HuH-7 (cell line): ENCODE measurements at regions not wholly inside any gene's neighbourhood (a gene's known extent, or its start where the extent isn't known, plus 50 kb on each side); places are given as distances from the start of the nearest gene placed in this dataset.
"Not testable (repeated sequence)": the region's sequence is repeated elsewhere in the genome, so short reads cannot be mapped to it uniquely, and the experiment has no call there.

ENCODE experiments used
- DNase-seq: peaks from one replicate; pipeline ENCODE4 v3.0.0; 2011; ENCODE audit warnings: low spot score

DNA sequence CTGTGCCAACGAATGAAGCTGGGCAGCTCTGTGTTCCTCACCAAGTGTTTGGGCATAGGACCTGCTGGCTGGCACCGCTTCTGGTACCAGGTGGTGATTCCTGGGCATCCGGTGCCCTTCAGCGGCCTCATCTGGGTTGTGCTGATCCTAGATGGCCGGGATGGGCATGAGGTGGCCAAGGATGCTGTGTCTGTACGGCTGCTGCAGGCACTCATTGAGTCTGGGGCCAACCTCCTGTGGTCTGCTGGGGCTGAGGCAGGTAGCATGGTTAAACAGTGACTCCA, 96.1 kb upstream of the PLEKHM1 start:
- DNase-seq, result not testable (repeated sequence)

GRCh38 chr17:45592433-45592923, 102.0 kb upstream of the PLEKHM1 start:
- peak; percentile 77 for DNase-seq

DNA sequence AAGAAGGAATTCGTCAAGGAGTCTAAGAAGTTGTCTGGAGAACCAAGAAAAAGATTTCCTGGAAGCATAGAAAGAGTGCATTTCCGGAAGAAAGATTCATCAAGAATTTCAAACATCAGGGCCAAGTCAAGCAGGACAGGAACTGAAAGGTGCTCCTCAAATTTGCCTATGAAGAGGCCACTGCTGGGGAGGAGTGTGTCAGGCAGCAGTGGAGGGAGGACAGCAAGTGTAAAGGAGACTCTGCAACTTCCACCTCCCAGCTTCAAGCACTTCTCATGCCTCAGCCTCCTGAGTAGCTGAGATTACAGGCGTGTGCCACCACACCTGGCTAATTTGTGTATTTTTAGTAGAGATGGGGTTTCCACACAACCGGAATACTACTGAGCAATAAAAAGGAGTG, 105.8 kb upstream of the PLEKHM1 start:
- DNase-seq, result not testable (repeated sequence)

DNA sequence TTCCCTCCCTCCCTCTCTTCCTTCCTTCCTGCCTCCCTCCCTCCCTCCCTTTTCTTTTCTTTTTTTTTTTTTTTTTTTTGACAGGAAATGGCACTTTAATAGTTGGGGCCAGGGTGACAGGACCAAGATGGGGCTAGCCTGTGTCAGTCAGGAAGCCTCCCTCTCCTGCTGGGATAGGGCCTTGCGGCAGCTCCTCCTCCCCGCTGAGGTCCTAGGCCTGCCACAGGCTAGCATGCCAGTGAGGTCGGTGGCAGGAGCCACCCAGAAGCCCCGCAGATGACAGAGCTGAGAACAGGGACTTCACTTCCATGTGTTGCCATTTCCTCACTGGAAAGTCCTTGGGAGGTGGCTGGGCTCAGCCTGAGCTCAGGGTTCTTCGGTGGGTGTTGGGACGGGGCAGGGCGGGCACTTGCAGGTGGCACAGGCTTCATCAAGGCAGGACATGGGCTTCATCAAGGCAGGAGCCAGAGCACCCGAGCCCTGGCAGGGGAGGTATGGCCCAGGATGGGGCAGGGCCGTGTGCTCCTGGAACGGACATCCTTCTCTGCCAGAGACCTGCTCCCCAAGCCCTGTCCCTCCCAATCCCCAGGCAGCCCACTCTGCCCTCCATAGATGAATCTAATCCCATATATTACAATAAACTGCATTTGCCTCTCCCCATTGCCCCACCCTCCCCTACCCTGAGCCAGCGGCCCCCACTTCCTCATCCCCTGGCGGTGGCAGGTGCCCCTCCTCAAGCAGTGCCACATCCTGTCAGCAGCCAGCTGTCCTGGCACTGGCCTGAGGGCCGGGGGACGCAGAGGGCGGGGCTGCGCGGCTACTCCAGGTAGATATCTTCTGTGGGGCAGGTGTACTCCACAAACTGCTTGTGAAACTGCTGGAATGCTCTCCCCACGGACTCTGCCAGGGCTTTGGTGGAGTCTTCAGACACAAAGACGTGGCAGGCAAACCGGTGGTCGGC, 109.8 kb upstream of the PLEKHM1 start:
- not testable (repeated sequence) for DNase-seq

GRCh38 chr17:45601013-45601412, 110.5 kb upstream of the PLEKHM1 start:
- DNase-seq, result not testable (repeated sequence)

DNA sequence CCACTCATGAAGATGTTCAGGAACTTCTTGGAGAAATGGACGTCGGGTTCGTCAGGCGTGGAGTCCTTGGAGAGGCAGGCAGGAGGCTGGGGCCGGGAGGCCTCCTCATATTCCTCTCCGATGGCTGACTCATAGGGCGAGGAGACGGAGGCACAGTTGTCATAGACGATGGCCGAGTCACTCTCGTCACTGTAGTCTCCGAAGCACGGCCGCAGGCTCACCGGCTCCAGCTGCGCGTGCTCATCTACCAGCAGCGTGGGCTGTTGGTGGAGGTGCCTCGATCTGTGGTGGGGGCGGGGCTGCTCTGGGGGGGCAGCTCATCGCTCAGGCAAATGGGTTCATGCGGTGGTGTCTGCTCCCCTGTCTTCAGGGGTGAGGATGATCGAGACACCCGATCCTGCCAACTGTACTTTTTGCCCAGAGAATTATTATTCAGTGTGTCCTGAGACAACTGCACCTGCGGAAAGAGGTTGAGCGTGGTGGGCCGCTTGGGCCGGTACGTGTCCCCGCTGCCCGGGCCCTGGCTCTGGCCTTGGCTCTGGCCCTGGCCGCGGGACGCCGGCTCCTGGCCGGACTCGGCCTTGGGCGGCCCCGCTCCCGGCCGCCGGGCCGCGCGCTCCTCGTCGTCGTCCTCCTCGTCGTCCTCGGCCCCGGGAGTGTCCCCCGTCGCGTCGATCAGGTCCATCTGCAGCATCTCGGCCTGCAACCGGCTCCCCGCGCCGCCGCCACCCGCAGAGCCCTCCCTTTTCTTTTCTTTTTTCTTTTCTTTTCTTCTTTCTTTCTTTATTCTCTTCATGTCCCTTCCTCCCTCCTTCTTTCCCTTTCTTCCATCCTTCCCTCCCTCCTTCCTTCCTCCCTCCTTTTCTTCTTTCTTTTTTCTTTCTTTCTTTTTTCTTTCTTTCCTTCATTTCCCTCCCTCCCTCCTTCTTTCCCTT, 111.4 kb upstream of the PLEKHM1 start:
- DNase-seq, result not testable (repeated sequence)

- DNase-seq, result not testable (repeated sequence)
Observed at GRCh38 chr17:45605751-45606150, 115.2 kb upstream of the PLEKHM1 start.

- peak; percentile 36 for DNase-seq
Observed at GRCh38 chr17:45619984-45620405, 129.5 kb upstream of the PLEKHM1 start.

DNA sequence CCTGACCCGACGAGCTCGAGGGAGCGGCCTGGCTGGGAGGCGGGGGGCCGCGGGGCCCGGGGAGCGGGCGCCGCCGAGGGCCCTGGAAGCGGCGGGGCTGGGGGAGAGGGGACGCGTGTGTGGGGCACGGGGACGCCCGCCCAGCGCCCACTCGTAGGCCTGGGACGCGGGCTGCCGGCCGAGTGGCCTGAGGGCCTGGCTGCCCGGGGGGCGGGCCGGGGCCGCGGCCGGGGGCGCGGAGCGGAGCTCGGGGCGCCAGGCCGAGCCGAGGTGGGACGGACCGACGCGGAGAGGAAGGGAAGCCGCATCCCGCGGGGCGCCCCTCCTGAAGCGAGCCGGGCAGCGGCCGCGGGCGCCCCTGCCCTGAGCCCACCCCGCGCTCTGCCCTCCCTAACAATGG, 129.9 kb upstream of the PLEKHM1 start:
- DNase-seq, result not testable (repeated sequence)

DNA sequence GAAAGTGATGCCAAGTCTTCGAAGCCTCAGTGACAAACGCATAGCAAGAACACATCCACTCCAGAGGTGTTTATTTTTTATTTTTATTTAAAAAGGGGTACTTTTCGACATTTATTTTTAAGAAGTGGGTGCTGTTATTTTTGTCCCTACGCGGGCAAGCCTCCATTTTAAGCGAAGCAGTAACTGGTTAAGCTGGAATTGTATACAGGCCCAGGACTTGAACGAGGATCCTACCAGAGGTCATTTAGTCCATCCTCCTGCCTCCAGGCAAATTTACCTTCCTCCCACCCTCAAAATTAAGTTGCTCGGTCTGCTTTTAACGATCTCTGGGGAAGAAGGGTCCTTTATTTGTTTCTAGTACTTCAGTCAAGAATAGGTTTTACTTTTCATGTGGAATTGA, 130.6 kb upstream of the PLEKHM1 start:
- DNase-seq, result not testable (repeated sequence)

DNA sequence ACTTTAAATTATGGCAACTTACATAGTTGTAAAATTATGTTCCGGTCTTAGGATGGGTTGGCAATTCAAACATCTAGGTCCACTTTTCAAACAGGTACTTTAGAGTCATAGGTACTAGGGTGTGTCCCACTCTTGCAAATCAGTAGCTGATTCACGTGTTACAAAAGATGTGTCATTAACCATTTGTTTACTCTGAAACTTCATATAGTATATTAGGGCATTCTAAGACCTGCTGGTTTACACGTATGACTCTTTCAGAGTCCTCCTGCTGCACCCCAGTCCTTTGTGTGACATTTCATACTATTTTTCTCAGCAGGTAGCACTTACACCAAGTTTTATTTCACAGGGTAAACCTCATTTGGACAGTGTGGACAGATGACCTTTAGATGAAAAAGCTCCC, 131.8 kb upstream of the PLEKHM1 start:
- DNase-seq, result not testable (repeated sequence)

GRCh38 chr17:45628019-45628418, 137.5 kb upstream of the PLEKHM1 start:
- DNase-seq, result no peak

- DNase-seq, result no peak
Observed at GRCh38 chr17:45631941-45632340, 141.4 kb upstream of the PLEKHM1 start.

DNA sequence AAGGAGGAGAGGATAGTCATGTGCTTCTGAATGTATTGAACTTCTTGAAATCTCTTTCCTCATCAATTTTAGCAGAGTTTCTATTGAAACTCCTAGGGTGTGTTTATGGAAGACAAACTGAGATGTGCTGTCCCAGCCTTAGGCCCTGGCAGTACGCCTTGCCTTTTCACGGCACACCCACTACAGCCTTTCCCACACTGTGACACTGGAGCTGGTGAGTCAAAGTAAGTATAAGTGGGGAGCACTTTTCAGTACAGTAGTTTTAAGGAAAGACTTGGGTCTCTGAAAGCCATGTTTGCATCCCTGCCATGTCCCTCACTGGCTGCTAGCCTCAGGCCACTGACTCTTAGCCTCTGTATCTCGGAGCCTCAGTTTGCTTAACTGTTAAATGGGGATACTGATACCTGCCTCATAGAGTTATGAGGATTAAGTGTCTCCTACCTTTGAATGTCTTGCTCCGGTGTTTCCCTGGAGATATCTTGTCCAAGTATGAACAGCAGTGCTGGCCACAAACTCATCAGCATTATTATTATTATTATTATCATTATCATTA, 144.7 kb upstream of the CRHR1 start:
- no peak for DNase-seq

- DNase-seq, result peak; percentile 82
Observed at GRCh38 chr17:45640141-45640850, 143.8 kb upstream of the CRHR1 start.

DNA sequence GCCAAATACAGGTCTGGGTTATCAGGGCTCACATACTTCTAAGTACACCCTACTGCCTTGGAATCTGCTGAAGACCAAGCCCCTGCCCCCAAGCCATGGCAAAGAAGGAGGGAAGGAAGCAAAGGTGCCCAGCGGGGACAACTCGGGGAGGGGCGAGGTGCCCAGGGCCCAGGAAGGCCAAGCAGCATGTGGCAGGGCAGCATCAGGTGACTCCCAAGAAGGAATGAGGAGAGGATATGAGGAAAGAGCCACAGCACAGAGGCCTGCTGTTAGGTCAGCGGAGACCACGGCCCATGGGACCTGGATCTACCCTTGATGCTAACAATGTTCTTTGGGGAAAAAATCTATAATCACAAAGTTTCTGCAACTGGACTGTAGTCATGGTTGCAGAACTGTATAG, 142.6 kb upstream of the CRHR1 start:
- no peak for DNase-seq

DNA sequence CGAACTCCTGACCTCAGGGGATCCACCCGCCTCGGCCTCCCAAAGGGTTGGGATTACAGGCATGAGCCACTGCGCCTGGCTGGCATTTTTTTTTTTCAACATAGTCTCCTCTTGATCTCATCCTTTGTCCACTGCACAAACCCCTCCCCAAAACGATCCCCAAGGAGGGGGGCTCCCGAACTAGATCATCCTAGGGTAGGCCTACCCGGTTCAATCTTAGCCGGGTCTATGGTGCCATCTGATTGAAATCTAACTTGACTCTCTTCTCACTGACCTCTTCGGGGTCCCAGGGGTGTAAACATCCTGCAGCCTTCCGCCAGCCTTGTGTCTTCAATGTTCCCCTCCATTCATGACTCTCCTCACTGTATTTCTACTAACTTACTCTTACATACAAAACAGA, 140.5 kb upstream of the CRHR1 start:
- DNase-seq, result no peak

- DNase-seq, result not testable (repeated sequence)
Observed at GRCh38 chr17:45644637-45645036, 139.5 kb upstream of the CRHR1 start.

DNA sequence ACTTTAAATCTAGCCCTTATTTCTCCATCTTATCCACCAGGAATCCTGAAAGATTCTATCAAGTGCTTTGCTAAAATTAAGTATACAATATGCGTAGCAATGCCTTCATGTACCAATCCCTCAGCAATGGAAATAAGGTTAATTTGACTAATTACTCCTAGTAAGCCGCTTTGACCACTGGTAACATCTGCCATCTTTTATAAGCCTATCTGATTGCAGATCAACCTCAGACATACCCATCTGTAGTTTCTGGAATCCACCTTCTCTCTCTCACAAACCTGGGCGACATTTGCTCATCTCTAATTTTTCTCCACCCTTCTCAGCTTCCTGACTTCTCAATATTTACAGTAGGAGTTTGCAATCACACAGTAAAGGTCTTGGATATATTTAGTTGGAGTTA, 138.8 kb upstream of the CRHR1 start:
- no peak for DNase-seq

GRCh38 chr17:45646288-45646988, 137.7 kb upstream of the CRHR1 start:
- DNase-seq, result no peak

DNA sequence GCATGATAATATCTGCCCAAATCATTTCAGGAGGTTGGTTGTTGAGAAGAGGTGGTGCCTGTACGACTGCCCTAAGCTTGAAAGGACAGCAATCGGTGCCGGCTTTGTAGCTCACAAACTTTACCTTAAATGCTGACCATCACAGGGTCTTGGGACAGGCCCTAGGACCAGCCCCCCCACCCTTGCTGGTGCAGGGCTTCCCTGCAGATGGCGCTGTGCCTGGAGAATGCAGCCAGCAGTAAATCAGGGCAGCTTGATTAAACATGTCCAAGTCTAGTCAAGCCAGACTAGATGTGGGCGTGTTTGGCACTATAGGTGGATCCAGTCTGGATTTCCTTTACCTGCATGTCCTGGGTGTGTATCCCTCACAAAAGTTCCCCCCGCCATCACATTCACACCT, 135.5 kb upstream of the CRHR1 start:
- no peak for DNase-seq
